Cardiac muscle cell (in vitro differentiated cells and primary cell): ENCODE measurements at regions not wholly inside any gene's neighbourhood (a gene's known extent, or its start where the extent isn't known, plus 50 kb on each side); places are given as distances from the start of the nearest gene placed in this dataset.

ENCODE experiments used
- DNase-seq, 2 donors: peaks; one replicate each; pipeline versions ENCODE4 v3.0.0 to v3.0.0-alpha.2; 2010 to 2017; ENCODE audit warnings: low read depth in 1 of 2, low spot score in 1 of 2
- H3K27ac ChIP-seq: fragments of 200-600 bp; sonication (generic); 2 replicates; pipeline ENCODE4 v1.5.1; 2016
- H3K27me3 ChIP-seq: fragments of 200-600 bp; sonication (generic); 2 replicates; pipeline ENCODE4 v1.6.0; 2016; ENCODE audit warnings: control low read depth
- H3K36me3 ChIP-seq: fragments of 200-600 bp; sonication (generic); 2 replicates; pipeline ENCODE4 v1.5.1; 2016; ENCODE audit warnings: control low read depth
- H3K4me1 ChIP-seq: fragments of 200-600 bp; sonication (generic); 2 replicates; pipeline ENCODE4 v1.8.1; 2017; ENCODE audit warnings: low read depth, mild to moderate bottlenecking, mixed run types
- H3K4me3 ChIP-seq: fragments of 200-600 bp; sonication (generic); 2 replicates; pipeline ENCODE4 v1.5.1; 2016; ENCODE audit warnings: mild to moderate bottlenecking
- H3K9me3 ChIP-seq: fragments of 200-600 bp; sonication (generic); 2 replicates; pipeline ENCODE4 v1.5.1; 2017; ENCODE audit warnings: low read depth, mild to moderate bottlenecking, control low read depth
- CTCF ChIP-seq: IDR thresholded peaks from 2 replicates; pipeline ENCODE4 v1.5.1; 2012; ENCODE audit warnings: low read depth, mild to moderate bottlenecking, low read length

GRCh38 chr3:101172516-101172915, 147.9 kb downstream of the IMPG2 start:
- H3K36me3 ChIP-seq = no peaks in the 10 kb centered on the region
- TF ChIP-seq CTCF = no peak
- H3K4me3 ChIP-seq = no peak overlapping the region
- no peak for DNase-seq
- H3K27ac ChIP-seq = no peak overlapping the region
- H3K9me3 ChIP-seq = no peaks in the 10 kb centered on the region
- no peaks in the 10 kb centered on the region for H3K27me3 ChIP-seq
- no peaks in the 10 kb centered on the region for H3K4me1 ChIP-seq

GRCh38 chr3:101171681-101172191, 148.6 kb downstream of the IMPG2 start:
- no peak overlapping the region for H3K27ac ChIP-seq
- no peak for DNase-seq
- H3K4me3 ChIP-seq = no peak overlapping the region
- no peaks in the 10 kb centered on the region for H3K36me3 ChIP-seq
- H3K9me3 ChIP-seq = no peaks in the 10 kb centered on the region
- no peak for TF ChIP-seq CTCF
- H3K4me1 ChIP-seq = no peaks in the 10 kb centered on the region
- H3K27me3 ChIP-seq = no peaks in the 10 kb centered on the region

- no peaks in the 10 kb centered on the region for H3K27me3 ChIP-seq
- no peaks in the 10 kb centered on the region for H3K9me3 ChIP-seq
- no peak for TF ChIP-seq CTCF
- H3K4me3 ChIP-seq = no peak overlapping the region
- DNase-seq = no peak
- no peaks in the 10 kb centered on the region for H3K36me3 ChIP-seq
- H3K27ac ChIP-seq = no peak overlapping the region
- no peaks in the 10 kb centered on the region for H3K4me1 ChIP-seq
Observed at GRCh38 chr3:101170806-101171558, 149.4 kb downstream of the IMPG2 start.

GRCh38 chr3:101170062-101170771, 150.2 kb downstream of the IMPG2 start:
- H3K4me1 ChIP-seq = no peaks in the 10 kb centered on the region
- no peak for TF ChIP-seq CTCF
- peak in 1 of 2 donors; percentile 17 for DNase-seq
- no peaks in the 10 kb centered on the region for H3K36me3 ChIP-seq
- H3K27ac ChIP-seq = no peak overlapping the region
- H3K9me3 ChIP-seq = no peaks in the 10 kb centered on the region
- H3K4me3 ChIP-seq = no peak overlapping the region
- no peaks in the 10 kb centered on the region for H3K27me3 ChIP-seq

- H3K4me1 ChIP-seq = no peaks in the 10 kb centered on the region
- no peak for DNase-seq
- H3K36me3 ChIP-seq = no peaks in the 10 kb centered on the region
- no peaks in the 10 kb centered on the region for H3K9me3 ChIP-seq
- no peak overlapping the region for H3K27ac ChIP-seq
- no peak overlapping the region for H3K4me3 ChIP-seq
- no peaks in the 10 kb centered on the region for H3K27me3 ChIP-seq
- TF ChIP-seq CTCF = no peak
Observed at GRCh38 chr3:101169516-101169915, 150.9 kb downstream of the IMPG2 start.
